ENCODE measurements at regions not wholly inside any gene's neighbourhood (a gene's known extent, or its start where the extent isn't known, plus 50 kb on each side); places are given as distances from the start of the nearest gene placed in this dataset.
A peak's percentile ranks its signal among the peaks of the same experiment; 100 is the strongest.

- TF ChIP-seq, protein P1, sequence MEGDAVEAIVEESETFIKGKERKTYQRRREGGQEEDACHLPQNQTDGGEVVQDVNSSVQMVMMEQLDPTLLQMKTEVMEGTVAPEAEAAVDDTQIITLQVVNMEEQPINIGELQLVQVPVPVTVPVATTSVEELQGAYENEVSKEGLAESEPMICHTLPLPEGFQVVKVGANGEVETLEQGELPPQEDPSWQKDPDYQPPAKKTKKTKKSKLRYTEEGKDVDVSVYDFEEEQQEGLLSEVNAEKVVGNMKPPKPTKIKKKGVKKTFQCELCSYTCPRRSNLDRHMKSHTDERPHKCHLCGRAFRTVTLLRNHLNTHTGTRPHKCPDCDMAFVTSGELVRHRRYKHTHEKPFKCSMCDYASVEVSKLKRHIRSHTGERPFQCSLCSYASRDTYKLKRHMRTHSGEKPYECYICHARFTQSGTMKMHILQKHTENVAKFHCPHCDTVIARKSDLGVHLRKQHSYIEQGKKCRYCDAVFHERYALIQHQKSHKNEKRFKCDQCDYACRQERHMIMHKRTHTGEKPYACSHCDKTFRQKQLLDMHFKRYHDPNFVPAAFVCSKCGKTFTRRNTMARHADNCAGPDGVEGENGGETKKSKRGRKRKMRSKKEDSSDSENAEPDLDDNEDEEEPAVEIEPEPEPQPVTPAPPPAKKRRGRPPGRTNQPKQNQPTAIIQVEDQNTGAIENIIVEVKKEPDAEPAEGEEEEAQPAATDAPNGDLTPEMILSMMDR (IDR thresholded peaks at IDR 0.05; ENCODE audit: borderline replicate concordance, extremely low read depth, insufficient read depth) = no peak
- Histone ChIP-seq H3K4me1 (ENCODE audit: control insufficient read depth in 2 of 3, insufficient read depth in 2 of 3, low read depth in 1 of 3, low read length in 3 of 3) (no peaks in the 10 kb centered on the region), H3K9ac (ENCODE audit: low read length in 3 of 3) (no peak overlapping the region), H3K27me3 (ENCODE audit: control insufficient read depth, insufficient read depth, low read length) (no peaks in the 10 kb centered on the region), H3K36me3 (ENCODE audit: control insufficient read depth in 2 of 3, insufficient read depth in 3 of 3, low read length in 3 of 3) (peaks cover 0 to 6% (median 0%) of the 10 kb centered on the region in 3 donors), H3K27ac (ENCODE audit: low read depth in 2 of 2, low read length in 2 of 2) (no peak overlapping the region), H3K4me3 (ENCODE audit: low read length in 3 of 3) (no peak overlapping the region), H3K9me3 (ENCODE audit: control insufficient read depth in 2 of 3, insufficient read depth in 1 of 3, low read length in 3 of 3) (no peaks in the 10 kb centered on the region)
- FAIRE-seq (no peak), DNase-seq (peak in 3 of 5 donors; percentile 15 to 76 (median 48))
- intact Hi-C loops (cut with DNase I) = no loop called here
Observed at GRCh38 chr1:245091818-245092637, 62.8 kb upstream of the KIF26B start.

- TF ChIP-seq, protein P1 (IDR thresholded peaks at IDR 0.05; ENCODE audit: borderline replicate concordance, extremely low read depth, insufficient read depth) = no peak
- Histone ChIP-seq H3K9ac (ENCODE audit: low read length in 3 of 3) (no peak overlapping the region), H3K27ac (ENCODE audit: low read depth in 2 of 2, low read length in 2 of 2) (no peak overlapping the region), H3K9me3 (ENCODE audit: control insufficient read depth in 2 of 3, insufficient read depth in 1 of 3, low read length in 3 of 3) (no peaks in the 10 kb centered on the region), H3K4me1 (ENCODE audit: control insufficient read depth in 2 of 3, insufficient read depth in 2 of 3, low read depth in 1 of 3, low read length in 3 of 3) (no peaks in the 10 kb centered on the region), H3K27me3 (ENCODE audit: control insufficient read depth, insufficient read depth, low read length) (no peaks in the 10 kb centered on the region), H3K4me3 (ENCODE audit: low read length in 3 of 3) (no peak overlapping the region), H3K36me3 (ENCODE audit: control insufficient read depth in 2 of 3, insufficient read depth in 3 of 3, low read length in 3 of 3) (peaks cover 0 to 6% (median 0%) of the 10 kb centered on the region in 3 donors)
- no peak for FAIRE-seq
- DNase-seq = no peak
- intact Hi-C loops (cut with DNase I) = no loop called here
Observed at GRCh38 chr1:245091171-245091621, 63.6 kb upstream of the KIF26B start.

DNA sequence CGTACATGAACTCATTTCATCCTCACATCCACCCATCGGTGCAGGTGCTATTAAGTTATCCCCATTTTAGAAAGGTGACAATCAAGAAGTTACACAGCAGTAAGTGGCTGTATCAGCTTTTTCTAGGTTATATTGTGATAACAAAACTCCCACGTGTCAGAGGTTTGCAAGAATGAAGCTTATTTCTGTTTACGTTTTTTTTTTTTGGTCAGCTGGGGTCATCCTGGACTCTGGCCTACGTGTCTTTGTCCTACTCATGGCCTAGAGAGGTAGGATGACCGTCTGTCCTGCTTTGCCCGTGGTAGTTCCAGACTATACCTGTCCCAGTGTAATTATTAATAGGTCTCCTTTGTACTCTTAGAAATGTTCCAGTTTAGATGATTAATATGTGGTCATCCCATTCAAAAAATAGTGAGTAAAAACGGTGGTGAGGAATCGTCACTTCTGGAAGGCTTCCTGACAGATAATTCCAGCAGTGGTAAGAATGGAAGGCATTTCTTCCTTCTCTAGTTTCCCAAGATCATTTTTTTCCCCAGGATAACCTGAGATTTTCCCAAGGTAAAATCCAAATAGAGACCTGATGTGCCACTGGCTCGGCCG, 64.2 kb upstream of the KIF26B start:
- H3K27me3 ChIP-seq (ENCODE audit: control insufficient read depth, insufficient read depth, low read length) = no peaks in the 10 kb centered on the region
- FAIRE-seq (no peak), DNase-seq (no peak)
- intact Hi-C loops (cut with DNase I) = no loop called here
- H3K9me3 ChIP-seq (ENCODE audit: control insufficient read depth in 2 of 3, insufficient read depth in 1 of 3, low read length in 3 of 3) = no peaks in the 10 kb centered on the region
- H3K4me3 ChIP-seq (ENCODE audit: low read length in 3 of 3) = no peak overlapping the region
- no peak overlapping the region for H3K27ac ChIP-seq (ENCODE audit: low read depth in 2 of 2, low read length in 2 of 2)
- H3K4me1 ChIP-seq (ENCODE audit: control insufficient read depth in 2 of 3, insufficient read depth in 2 of 3, low read depth in 1 of 3, low read length in 3 of 3) = no peaks in the 10 kb centered on the region
- TF ChIP-seq, protein P1 (IDR thresholded peaks at IDR 0.05; ENCODE audit: borderline replicate concordance, extremely low read depth, insufficient read depth) = no peak
- H3K9ac ChIP-seq (ENCODE audit: low read length in 3 of 3) = no peak overlapping the region
- H3K36me3 ChIP-seq (ENCODE audit: control insufficient read depth in 2 of 3, insufficient read depth in 3 of 3, low read length in 3 of 3) = peaks cover 0 to 6% (median 0%) of the 10 kb centered on the region in 3 donors

Measured in kidney (tissue), 13 donors.